ENCODE measurements at regions not wholly inside any gene's neighbourhood (a gene's known extent, or its start where the extent isn't known, plus 50 kb on each side); places are given as distances from the start of the nearest gene placed in this dataset.

GRCh38 chr2:157055660-157056199 lies 201.8 kb upstream of the GALNT5 start:
- TF ChIP-seq POLR2A (IDR thresholded peaks at IDR 0.05; ENCODE audit: low read length) (no peak), GATA1 (IDR thresholded peaks at IDR 0.05; ENCODE audit: low read depth, low read length) (no peak)

Data from erythroblast (primary cell).